SK-N-MC (cell line): ENCODE measurements at regions not wholly inside any gene's neighbourhood (a gene's known extent, or its start where the extent isn't known, plus 50 kb on each side); places are given as distances from the start of the nearest gene placed in this dataset.

Experiments used
- EZH2 ChIP-seq: fragments of 200-600 bp; sonication (generic); IDR thresholded peaks from one replicate; pipeline ENCODE4 v1.6.1; 2017; ENCODE audit warnings: antibody characterized with exemption
- POLR2AphosphoS5 ChIP-seq: IDR thresholded peaks from 2 replicates; pipeline ENCODE4 v1.6.1; 2012; ENCODE audit warnings: mild to moderate bottlenecking, low read depth, low read length, borderline replicate concordance

DNA sequence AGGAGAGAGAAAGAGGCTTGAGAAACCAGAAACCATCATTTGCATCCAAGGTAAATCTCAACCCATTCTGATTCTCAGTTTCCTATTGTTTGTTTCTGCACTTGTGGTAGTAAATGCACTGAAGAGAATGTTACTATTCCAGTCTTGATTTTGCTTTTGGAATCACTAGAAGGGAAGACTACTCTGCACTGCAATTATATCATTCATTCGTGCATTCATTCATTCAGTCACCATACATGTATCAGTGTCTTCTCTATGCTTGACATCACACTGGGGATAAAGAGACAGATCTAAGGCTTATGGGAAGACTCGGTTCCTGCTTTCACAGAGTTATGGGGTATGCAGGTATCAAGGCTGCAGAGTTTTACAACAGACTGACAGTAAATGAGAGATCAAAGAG is 90.3 kb upstream of the EGLN3 start:
- TF ChIP-seq POLR2AphosphoS5 (no peak), EZH2 (no peak)
